ENCODE measurements at regions not wholly inside any gene's neighbourhood (a gene's known extent, or its start where the extent isn't known, plus 50 kb on each side); places are given as distances from the start of the nearest gene placed in this dataset.
"Not testable (repeated sequence)": the region's sequence is repeated elsewhere in the genome, so short reads cannot be mapped to it uniquely, and the experiment has no call there.

GRCh38 chr10:9427209-9427608, 1372.7 kb downstream of the GATA3 start:
- Histone ChIP-seq H3K27me3 (ENCODE audit: control insufficient read depth in 1 of 2, insufficient read depth in 2 of 2, low read length in 2 of 2) (no peaks in the 10 kb centered on the region), H3K4me3 (ENCODE audit: low read length in 2 of 2) (no peak overlapping the region), H3K9ac (ENCODE audit: low read length in 2 of 2) (no peak overlapping the region), H3K4me1 (ENCODE audit: control insufficient read depth, insufficient read depth, low read length) (no peaks in the 10 kb centered on the region), H3K36me3 (ENCODE audit: control insufficient read depth in 2 of 2, insufficient read depth in 2 of 2, low read length in 2 of 2) (no peaks in the 10 kb centered on the region), H3K9me3 (ENCODE audit: control insufficient read depth in 2 of 2, low read length in 2 of 2) (no peaks in the 10 kb centered on the region), H3K27ac (ENCODE audit: low read length) (no peak overlapping the region)

DNA sequence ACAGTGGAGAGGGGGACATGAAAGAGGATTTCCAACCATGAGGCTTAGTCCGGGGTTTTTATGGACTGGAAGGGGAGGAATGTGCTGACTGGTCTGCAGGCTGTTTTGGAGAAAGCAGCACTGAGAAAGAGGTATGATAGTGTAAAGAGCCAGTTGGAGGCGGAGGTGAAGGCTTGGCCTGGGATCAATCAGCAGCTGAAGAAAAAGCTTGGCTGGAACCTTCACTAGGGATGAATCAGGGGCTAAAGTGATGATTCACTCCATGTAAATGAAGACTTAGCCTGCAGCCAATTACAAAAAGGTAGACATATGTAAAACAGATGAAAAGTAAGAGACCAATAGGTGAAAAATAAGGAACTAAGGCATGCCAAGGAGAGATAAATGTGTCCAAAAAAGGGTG, 1382.6 kb downstream of the GATA3 start:
- H3K9ac ChIP-seq (ENCODE audit: low read length in 2 of 2), result no peak overlapping the region
- no peak overlapping the region for H3K27ac ChIP-seq (ENCODE audit: low read length)
- H3K36me3 ChIP-seq (ENCODE audit: control insufficient read depth in 2 of 2, insufficient read depth in 2 of 2, low read length in 2 of 2), result no peaks in the 10 kb centered on the region
- H3K27me3 ChIP-seq (ENCODE audit: control insufficient read depth in 1 of 2, insufficient read depth in 2 of 2, low read length in 2 of 2), result no peaks in the 10 kb centered on the region
- H3K4me1 ChIP-seq (ENCODE audit: control insufficient read depth, insufficient read depth, low read length), result no peaks in the 10 kb centered on the region
- H3K4me3 ChIP-seq (ENCODE audit: low read length in 2 of 2), result no peak overlapping the region
- no peaks in the 10 kb centered on the region for H3K9me3 ChIP-seq (ENCODE audit: control insufficient read depth in 2 of 2, low read length in 2 of 2)

- H3K36me3 ChIP-seq (ENCODE audit: control insufficient read depth in 2 of 2, insufficient read depth in 2 of 2, low read length in 2 of 2), result no peaks in the 10 kb centered on the region
- no peaks in the 10 kb centered on the region for H3K9me3 ChIP-seq (ENCODE audit: control insufficient read depth in 2 of 2, low read length in 2 of 2)
- H3K27me3 ChIP-seq (ENCODE audit: control insufficient read depth in 1 of 2, insufficient read depth in 2 of 2, low read length in 2 of 2), result no peaks in the 10 kb centered on the region
- H3K4me3 ChIP-seq (ENCODE audit: low read length in 2 of 2), result no peak overlapping the region
- no peaks in the 10 kb centered on the region for H3K4me1 ChIP-seq (ENCODE audit: control insufficient read depth, insufficient read depth, low read length)
- H3K9ac ChIP-seq (ENCODE audit: low read length in 2 of 2), result no peak overlapping the region
- no peak overlapping the region for H3K27ac ChIP-seq (ENCODE audit: low read length)
Observed at GRCh38 chr10:9443758-9444157, 1389.3 kb downstream of the GATA3 start.

- Histone ChIP-seq H3K27me3 (ENCODE audit: control insufficient read depth in 1 of 2, insufficient read depth in 2 of 2, low read length in 2 of 2) (no peaks in the 10 kb centered on the region), H3K27ac (ENCODE audit: low read length) (no peak overlapping the region), H3K9me3 (ENCODE audit: control insufficient read depth in 2 of 2, low read length in 2 of 2) (no peaks in the 10 kb centered on the region), H3K36me3 (ENCODE audit: control insufficient read depth in 2 of 2, insufficient read depth in 2 of 2, low read length in 2 of 2) (no peaks in the 10 kb centered on the region), H3K4me1 (ENCODE audit: control insufficient read depth, insufficient read depth, low read length) (no peaks in the 10 kb centered on the region), H3K4me3 (ENCODE audit: low read length in 2 of 2) (no peak overlapping the region), H3K9ac (ENCODE audit: low read length in 2 of 2) (no peak overlapping the region)
Observed at GRCh38 chr10:9449530-9449929, 1395.0 kb downstream of the GATA3 start.

DNA sequence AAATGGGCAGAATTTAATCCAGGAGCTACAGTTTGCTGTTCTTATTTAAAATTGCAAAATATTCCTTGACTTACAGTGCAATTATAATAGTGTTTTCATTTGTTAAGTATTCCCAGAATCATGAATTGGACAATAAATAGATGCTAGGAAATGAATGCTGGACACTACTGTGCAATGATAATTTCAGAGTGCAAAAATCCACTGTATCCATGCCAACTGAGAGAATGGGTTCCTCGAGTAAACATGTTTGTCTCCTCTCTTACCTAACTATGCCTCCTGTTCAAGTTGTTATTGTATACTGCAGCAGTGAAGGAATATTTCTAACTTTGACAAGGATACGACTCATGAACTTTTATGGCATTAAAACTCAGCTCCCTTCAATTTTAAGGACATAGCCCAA, 1396.3 kb downstream of the GATA3 start:
- Histone ChIP-seq H3K4me1 (ENCODE audit: control insufficient read depth, insufficient read depth, low read length) (no peaks in the 10 kb centered on the region), H3K9me3 (ENCODE audit: control insufficient read depth in 2 of 2, low read length in 2 of 2) (no peaks in the 10 kb centered on the region), H3K27me3 (ENCODE audit: control insufficient read depth in 1 of 2, insufficient read depth in 2 of 2, low read length in 2 of 2) (no peaks in the 10 kb centered on the region), H3K9ac (ENCODE audit: low read length in 2 of 2) (no peak overlapping the region), H3K27ac (ENCODE audit: low read length) (no peak overlapping the region), H3K4me3 (ENCODE audit: low read length in 2 of 2) (no peak overlapping the region), H3K36me3 (ENCODE audit: control insufficient read depth in 2 of 2, insufficient read depth in 2 of 2, low read length in 2 of 2) (no peaks in the 10 kb centered on the region)

GRCh38 chr10:9451211-9451773, 1396.8 kb downstream of the GATA3 start:
- no peak overlapping the region for H3K4me3 ChIP-seq (ENCODE audit: low read length in 2 of 2)
- no peak overlapping the region for H3K9ac ChIP-seq (ENCODE audit: low read length in 2 of 2)

DNA sequence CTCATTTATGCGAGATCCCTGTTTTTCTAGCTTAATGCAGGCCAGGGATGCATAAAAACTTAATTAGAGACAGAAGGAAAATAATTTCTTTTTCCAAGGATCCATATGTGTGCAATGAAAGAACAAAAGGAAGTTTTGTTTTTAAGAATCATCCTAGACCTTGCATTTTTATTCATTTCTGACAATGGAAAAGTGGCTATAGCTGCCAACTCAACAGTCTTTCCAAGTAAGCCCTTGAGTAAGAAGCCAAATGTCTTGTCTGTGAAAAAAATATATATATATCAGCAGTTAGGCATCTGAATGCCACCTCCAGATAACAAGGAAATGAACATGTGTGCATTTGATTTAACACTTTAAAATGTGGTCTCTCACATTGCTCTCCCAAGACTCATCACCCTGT, 1397.6 kb downstream of the GATA3 start:
- Histone ChIP-seq H3K27ac (ENCODE audit: low read length) (no peak overlapping the region), H3K27me3 (ENCODE audit: control insufficient read depth in 1 of 2, insufficient read depth in 2 of 2, low read length in 2 of 2) (no peaks in the 10 kb centered on the region), H3K9me3 (ENCODE audit: control insufficient read depth in 2 of 2, low read length in 2 of 2) (no peaks in the 10 kb centered on the region), H3K4me3 (ENCODE audit: low read length in 2 of 2) (no peak overlapping the region), H3K36me3 (ENCODE audit: control insufficient read depth in 2 of 2, insufficient read depth in 2 of 2, low read length in 2 of 2) (no peaks in the 10 kb centered on the region), H3K9ac (ENCODE audit: low read length in 2 of 2) (no peak overlapping the region), H3K4me1 (ENCODE audit: control insufficient read depth, insufficient read depth, low read length) (no peaks in the 10 kb centered on the region)

More at GRCh38 chr10:9451211-9451773, 1396.8 kb downstream of the GATA3 start:
- no peaks in the 10 kb centered on the region for H3K27me3 ChIP-seq (ENCODE audit: control insufficient read depth in 1 of 2, insufficient read depth in 2 of 2, low read length in 2 of 2)
- no peaks in the 10 kb centered on the region for H3K9me3 ChIP-seq (ENCODE audit: control insufficient read depth in 2 of 2, low read length in 2 of 2)
- no peaks in the 10 kb centered on the region for H3K4me1 ChIP-seq (ENCODE audit: control insufficient read depth, insufficient read depth, low read length)
- H3K27ac ChIP-seq (ENCODE audit: low read length), result no peak overlapping the region
- no peaks in the 10 kb centered on the region for H3K36me3 ChIP-seq (ENCODE audit: control insufficient read depth in 2 of 2, insufficient read depth in 2 of 2, low read length in 2 of 2)

DNA sequence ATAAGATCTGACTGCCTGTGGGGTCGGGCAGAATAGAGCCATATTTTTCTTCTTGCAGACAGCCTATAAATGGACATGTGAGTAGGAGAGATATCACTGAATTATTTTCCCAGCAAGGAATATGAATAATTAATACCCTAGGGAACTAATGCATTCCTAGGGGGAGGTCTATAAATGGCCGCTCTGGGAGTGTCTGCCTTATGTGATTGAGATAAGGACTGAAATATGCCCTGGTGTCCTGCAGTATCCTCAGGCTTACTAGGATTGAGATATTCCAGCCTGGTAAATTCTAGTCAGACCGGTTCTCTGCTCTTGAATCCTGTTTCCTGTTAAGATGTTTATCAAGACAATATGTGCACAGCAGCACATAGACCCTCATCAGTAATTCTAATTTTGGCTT, 1399.4 kb downstream of the GATA3 start:
- not testable (repeated sequence) for H3K27me3 ChIP-seq (ENCODE audit: control insufficient read depth in 1 of 2, insufficient read depth in 2 of 2, low read length in 2 of 2); H3K27ac ChIP-seq (ENCODE audit: low read length); H3K9me3 ChIP-seq (ENCODE audit: control insufficient read depth in 2 of 2, low read length in 2 of 2); H3K4me1 ChIP-seq (ENCODE audit: control insufficient read depth, insufficient read depth, low read length); H3K9ac ChIP-seq (ENCODE audit: low read length in 2 of 2); H3K4me3 ChIP-seq (ENCODE audit: low read length in 2 of 2); H3K36me3 ChIP-seq (ENCODE audit: control insufficient read depth in 2 of 2, insufficient read depth in 2 of 2, low read length in 2 of 2)

DNA sequence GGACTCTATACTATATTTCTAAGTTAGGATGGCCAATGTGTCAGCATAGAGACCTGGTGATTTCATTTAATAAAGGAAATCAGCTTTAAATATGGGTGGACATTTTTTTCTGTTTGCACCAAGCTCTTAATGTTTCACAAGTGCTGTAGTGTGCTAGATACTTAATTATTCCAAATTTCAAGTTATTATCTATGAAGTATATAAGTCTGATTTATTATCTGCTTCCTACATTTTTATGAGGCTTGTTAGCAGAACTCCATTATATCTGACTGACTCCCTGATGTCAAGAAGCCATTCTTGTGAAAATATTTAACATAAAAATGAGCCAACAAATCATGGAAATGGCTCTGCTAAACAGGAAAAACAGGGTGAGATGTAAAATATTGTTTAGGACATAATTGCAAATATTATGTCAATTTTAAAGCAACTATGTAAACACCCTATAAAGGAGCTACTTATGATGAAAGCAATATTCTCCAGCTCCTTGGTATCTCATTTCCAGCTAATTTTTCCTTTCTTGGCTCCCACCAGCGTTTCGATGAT, 1415.2 kb downstream of the GATA3 start:
- H3K4me3 ChIP-seq (ENCODE audit: low read length in 2 of 2), result no peak overlapping the region
- H3K27ac ChIP-seq (ENCODE audit: low read length), result no peak overlapping the region
- no peaks in the 10 kb centered on the region for H3K4me1 ChIP-seq (ENCODE audit: control insufficient read depth, insufficient read depth, low read length)
- no peaks in the 10 kb centered on the region for H3K27me3 ChIP-seq (ENCODE audit: control insufficient read depth in 1 of 2, insufficient read depth in 2 of 2, low read length in 2 of 2)
- no peaks in the 10 kb centered on the region for H3K9me3 ChIP-seq (ENCODE audit: control insufficient read depth in 2 of 2, low read length in 2 of 2)
- H3K9ac ChIP-seq (ENCODE audit: low read length in 2 of 2), result no peak overlapping the region
- no peaks in the 10 kb centered on the region for H3K36me3 ChIP-seq (ENCODE audit: control insufficient read depth in 2 of 2, insufficient read depth in 2 of 2, low read length in 2 of 2)

DNA sequence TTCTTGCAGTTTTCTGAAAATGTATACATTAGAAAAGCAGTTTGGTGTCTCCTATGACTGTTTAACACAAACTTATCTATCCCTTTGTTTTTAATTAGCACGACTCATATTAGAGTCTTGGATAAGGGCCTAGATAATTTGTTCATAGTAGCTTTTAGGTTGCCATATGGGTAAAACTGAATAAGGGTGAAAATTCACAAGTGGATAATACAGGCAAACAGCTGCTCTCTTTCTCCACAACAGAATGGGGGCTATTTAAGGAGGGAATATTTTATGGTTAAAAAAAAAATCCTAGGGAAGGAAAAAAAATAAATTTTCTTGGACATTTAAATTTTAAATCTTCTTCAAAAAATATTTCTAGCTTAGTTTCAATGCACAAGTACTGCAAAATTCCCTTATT, 1416.1 kb downstream of the GATA3 start:
- Histone ChIP-seq H3K36me3 (ENCODE audit: control insufficient read depth in 2 of 2, insufficient read depth in 2 of 2, low read length in 2 of 2) (no peaks in the 10 kb centered on the region), H3K27ac (ENCODE audit: low read length) (no peak overlapping the region)

DNA sequence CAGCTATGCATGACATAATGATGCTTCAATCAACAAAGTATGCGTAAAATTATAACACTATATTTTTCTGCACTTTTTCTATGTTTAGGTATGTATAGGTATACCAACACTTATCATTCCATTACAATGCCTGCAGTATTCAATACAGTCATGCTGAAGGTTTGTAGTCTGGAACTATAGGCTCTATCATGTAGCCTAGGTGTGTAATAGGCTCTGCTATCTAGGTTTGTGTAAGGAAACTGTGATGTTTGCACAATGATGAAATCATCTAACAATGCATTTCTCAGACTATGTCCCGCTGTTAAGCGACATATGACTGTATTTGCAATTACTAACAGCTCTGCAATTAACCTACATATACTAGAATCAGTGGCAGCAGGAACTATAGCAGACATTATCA, 1447.5 kb downstream of the GATA3 start:
- Histone ChIP-seq H3K36me3 (ENCODE audit: control insufficient read depth in 2 of 2, insufficient read depth in 2 of 2, low read length in 2 of 2) (no peaks in the 10 kb centered on the region), H3K4me1 (ENCODE audit: control insufficient read depth, insufficient read depth, low read length) (no peaks in the 10 kb centered on the region), H3K9me3 (ENCODE audit: control insufficient read depth in 2 of 2, low read length in 2 of 2) (no peaks in the 10 kb centered on the region), H3K4me3 (ENCODE audit: low read length in 2 of 2) (no peak overlapping the region), H3K9ac (ENCODE audit: low read length in 2 of 2) (no peak overlapping the region), H3K27ac (ENCODE audit: low read length) (no peak overlapping the region), H3K27me3 (ENCODE audit: control insufficient read depth in 1 of 2, insufficient read depth in 2 of 2, low read length in 2 of 2) (no peaks in the 10 kb centered on the region)

More for the DNA sequence above, 1416.1 kb downstream of the GATA3 start:
- Histone ChIP-seq H3K9ac (ENCODE audit: low read length in 2 of 2) (no peak overlapping the region), H3K9me3 (ENCODE audit: control insufficient read depth in 2 of 2, low read length in 2 of 2) (no peaks in the 10 kb centered on the region), H3K27me3 (ENCODE audit: control insufficient read depth in 1 of 2, insufficient read depth in 2 of 2, low read length in 2 of 2) (no peaks in the 10 kb centered on the region), H3K4me1 (ENCODE audit: control insufficient read depth, insufficient read depth, low read length) (no peaks in the 10 kb centered on the region), H3K4me3 (ENCODE audit: low read length in 2 of 2) (no peak overlapping the region)
